ENCODE measurements at regions not wholly inside any gene's neighbourhood (a gene's known extent, or its start where the extent isn't known, plus 50 kb on each side); places are given as distances from the start of the nearest gene placed in this dataset.

DNA sequence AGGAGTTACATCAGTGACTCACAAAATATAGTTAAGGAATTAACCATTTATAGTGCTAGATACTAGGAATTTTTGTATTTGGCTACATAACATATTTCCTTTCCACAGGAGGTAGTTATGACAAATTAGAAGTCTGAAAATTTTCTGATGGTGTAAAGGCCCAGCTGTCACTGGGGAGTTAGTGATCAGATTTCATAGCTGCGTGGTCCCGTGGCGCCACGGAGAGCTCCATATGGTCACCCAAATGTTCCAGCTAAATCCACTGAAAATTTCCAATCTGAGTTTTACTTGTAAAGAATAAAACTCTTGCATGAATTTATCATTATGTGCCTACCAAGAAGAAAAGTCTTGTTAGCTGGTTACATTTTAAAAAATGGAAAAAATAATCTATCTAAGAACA is 368.9 kb upstream of the PLSCR5 start (continued):
- TF ChIP-seq STAT6 (CRISPR knock-in tag; conservative IDR thresholded peaks at IDR 0.05; ENCODE audit: low read depth): no peak
- no peak for TF ChIP-seq ZNF317 (CRISPR knock-in tag; IDR thresholded peaks at IDR 0.05; ENCODE audit: borderline replicate concordance, low read depth)
- TF ChIP-seq TEAD1 (CRISPR knock-in tag; IDR thresholded peaks at IDR 0.05): no peak
- TF ChIP-seq TEAD4 (CRISPR knock-in tag; IDR thresholded peaks at IDR 0.05): no peak

GRCh38 chr3:146972726-146973125 is 367.6 kb upstream of the PLSCR5 start:
- ATAC-seq (no peak), DNase-seq (ENCODE audit: low spot score) (no peak)
- TF ChIP-seq ATF1 (CRISPR knock-in tag; IDR thresholded peaks at IDR 0.05) (no peak), TP53 (CRISPR knock-in tag; IDR thresholded peaks at IDR 0.05) (no peak), RELA (CRISPR knock-in tag; IDR thresholded peaks at IDR 0.05; ENCODE audit: borderline replicate concordance) (no peak), TEAD1 (CRISPR knock-in tag; IDR thresholded peaks at IDR 0.05) (no peak), FOXP1 (CRISPR knock-in tag; IDR thresholded peaks at IDR 0.05; ENCODE audit: borderline replicate concordance) (no peak)
- Mint-ChIP-seq H3K27ac (no peak overlapping the region), H3K27me3 (ENCODE audit: low read depth) (no peaks in the 10 kb centered on the region), H3K4me1 (peaks cover 19% of the 10 kb centered on the region), H3K4me3 (no peak overlapping the region), H3K36me3 (no peaks in the 10 kb centered on the region), H3K9me3 (no peaks in the 10 kb centered on the region)
- CTCF ChIA-PET: no interaction called here
- POLR2A ChIA-PET: no interaction called here

GRCh38 chr3:146970236-146970635 is 365.1 kb upstream of the PLSCR5 start:
- H3K27ac Mint-ChIP-seq: no peak overlapping the region
- no peak for DNase-seq (ENCODE audit: low spot score)
- ATAC-seq: no peak
- no peak overlapping the region for H3K4me3 Mint-ChIP-seq
- no peaks in the 10 kb centered on the region for H3K27me3 Mint-ChIP-seq (ENCODE audit: low read depth)
- ChIA-PET POLR2A (no interaction called here), CTCF (no interaction called here)
- peaks cover 16% of the 10 kb centered on the region for H3K4me1 Mint-ChIP-seq
- H3K9me3 Mint-ChIP-seq: no peaks in the 10 kb centered on the region
- H3K36me3 Mint-ChIP-seq: no peaks in the 10 kb centered on the region
- TF ChIP-seq ZNF121 (CRISPR knock-in tag; IDR thresholded peaks at IDR 0.05): no peak
- TF ChIP-seq CREB1 (CRISPR knock-in tag; IDR thresholded peaks at IDR 0.05): no peak
- TF ChIP-seq, protein P1, sequence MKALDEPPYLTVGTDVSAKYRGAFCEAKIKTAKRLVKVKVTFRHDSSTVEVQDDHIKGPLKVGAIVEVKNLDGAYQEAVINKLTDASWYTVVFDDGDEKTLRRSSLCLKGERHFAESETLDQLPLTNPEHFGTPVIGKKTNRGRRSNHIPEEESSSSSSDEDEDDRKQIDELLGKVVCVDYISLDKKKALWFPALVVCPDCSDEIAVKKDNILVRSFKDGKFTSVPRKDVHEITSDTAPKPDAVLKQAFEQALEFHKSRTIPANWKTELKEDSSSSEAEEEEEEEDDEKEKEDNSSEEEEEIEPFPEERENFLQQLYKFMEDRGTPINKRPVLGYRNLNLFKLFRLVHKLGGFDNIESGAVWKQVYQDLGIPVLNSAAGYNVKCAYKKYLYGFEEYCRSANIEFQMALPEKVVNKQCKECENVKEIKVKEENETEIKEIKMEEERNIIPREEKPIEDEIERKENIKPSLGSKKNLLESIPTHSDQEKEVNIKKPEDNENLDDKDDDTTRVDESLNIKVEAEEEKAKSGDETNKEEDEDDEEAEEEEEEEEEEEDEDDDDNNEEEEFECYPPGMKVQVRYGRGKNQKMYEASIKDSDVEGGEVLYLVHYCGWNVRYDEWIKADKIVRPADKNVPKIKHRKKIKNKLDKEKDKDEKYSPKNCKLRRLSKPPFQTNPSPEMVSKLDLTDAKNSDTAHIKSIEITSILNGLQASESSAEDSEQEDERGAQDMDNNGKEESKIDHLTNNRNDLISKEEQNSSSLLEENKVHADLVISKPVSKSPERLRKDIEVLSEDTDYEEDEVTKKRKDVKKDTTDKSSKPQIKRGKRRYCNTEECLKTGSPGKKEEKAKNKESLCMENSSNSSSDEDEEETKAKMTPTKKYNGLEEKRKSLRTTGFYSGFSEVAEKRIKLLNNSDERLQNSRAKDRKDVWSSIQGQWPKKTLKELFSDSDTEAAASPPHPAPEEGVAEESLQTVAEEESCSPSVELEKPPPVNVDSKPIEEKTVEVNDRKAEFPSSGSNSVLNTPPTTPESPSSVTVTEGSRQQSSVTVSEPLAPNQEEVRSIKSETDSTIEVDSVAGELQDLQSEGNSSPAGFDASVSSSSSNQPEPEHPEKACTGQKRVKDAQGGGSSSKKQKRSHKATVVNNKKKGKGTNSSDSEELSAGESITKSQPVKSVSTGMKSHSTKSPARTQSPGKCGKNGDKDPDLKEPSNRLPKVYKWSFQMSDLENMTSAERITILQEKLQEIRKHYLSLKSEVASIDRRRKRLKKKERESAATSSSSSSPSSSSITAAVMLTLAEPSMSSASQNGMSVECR (CRISPR knock-in tag; IDR thresholded peaks at IDR 0.05; ENCODE audit: borderline replicate concordance): no peak
- no peak for TF ChIP-seq STAT6 (CRISPR knock-in tag; conservative IDR thresholded peaks at IDR 0.05; ENCODE audit: low read depth)
- no peak for TF ChIP-seq OVOL2 (CRISPR knock-in tag; IDR thresholded peaks at IDR 0.05; ENCODE audit: borderline replicate concordance)
- TF ChIP-seq ZMAT4 (CRISPR knock-in tag; IDR thresholded peaks at IDR 0.05): no peak
- TF ChIP-seq, protein P2, sequence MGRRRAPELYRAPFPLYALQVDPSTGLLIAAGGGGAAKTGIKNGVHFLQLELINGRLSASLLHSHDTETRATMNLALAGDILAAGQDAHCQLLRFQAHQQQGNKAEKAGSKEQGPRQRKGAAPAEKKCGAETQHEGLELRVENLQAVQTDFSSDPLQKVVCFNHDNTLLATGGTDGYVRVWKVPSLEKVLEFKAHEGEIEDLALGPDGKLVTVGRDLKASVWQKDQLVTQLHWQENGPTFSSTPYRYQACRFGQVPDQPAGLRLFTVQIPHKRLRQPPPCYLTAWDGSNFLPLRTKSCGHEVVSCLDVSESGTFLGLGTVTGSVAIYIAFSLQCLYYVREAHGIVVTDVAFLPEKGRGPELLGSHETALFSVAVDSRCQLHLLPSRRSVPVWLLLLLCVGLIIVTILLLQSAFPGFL (CRISPR knock-in tag; IDR thresholded peaks at IDR 0.05; ENCODE audit: borderline replicate concordance): no peak
- TF ChIP-seq MAX (CRISPR knock-in tag; IDR thresholded peaks at IDR 0.05): no peak
- TF ChIP-seq ZNF317 (CRISPR knock-in tag; IDR thresholded peaks at IDR 0.05; ENCODE audit: borderline replicate concordance, low read depth): no peak
- TF ChIP-seq KAT7 (CRISPR knock-in tag; IDR thresholded peaks at IDR 0.05; ENCODE audit: borderline replicate concordance): no peak
- no peak for TF ChIP-seq NFYB (CRISPR knock-in tag; conservative IDR thresholded peaks at IDR 0.05; ENCODE audit: low read depth)
- no peak for TF ChIP-seq TP53 (CRISPR knock-in tag; IDR thresholded peaks at IDR 0.05)
- TF ChIP-seq ZNF425 (CRISPR knock-in tag; conservative IDR thresholded peaks at IDR 0.05): no peak
- no peak for TF ChIP-seq CBFB (CRISPR knock-in tag; IDR thresholded peaks at IDR 0.05; ENCODE audit: low read depth)

Data from WTC11 (cell line).